ENCODE measurements at regions not wholly inside any gene's neighbourhood (a gene's known extent, or its start where the extent isn't known, plus 50 kb on each side); places are given as distances from the start of the nearest gene placed in this dataset.

DNA sequence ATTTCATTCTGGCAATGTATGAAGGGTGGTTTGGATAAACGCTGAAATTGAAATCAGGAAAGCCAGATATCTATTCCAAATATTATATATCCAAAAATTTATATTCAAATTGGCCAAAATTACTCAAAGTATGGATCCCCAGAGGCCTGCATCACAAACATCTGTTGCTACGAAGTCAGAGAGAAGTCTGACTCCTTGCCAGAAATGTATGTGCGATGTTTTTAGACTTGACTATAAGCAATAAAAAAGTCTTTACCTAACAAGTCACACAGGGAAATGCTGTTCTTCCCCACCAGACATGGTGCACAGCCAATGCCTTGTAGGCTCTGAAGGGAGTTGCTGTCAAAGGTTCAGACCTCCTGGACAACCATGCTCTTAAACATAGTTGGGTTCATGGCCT lies 533.1 kb downstream of the OTOL1 start:
- TF ChIP-seq, protein P1, sequence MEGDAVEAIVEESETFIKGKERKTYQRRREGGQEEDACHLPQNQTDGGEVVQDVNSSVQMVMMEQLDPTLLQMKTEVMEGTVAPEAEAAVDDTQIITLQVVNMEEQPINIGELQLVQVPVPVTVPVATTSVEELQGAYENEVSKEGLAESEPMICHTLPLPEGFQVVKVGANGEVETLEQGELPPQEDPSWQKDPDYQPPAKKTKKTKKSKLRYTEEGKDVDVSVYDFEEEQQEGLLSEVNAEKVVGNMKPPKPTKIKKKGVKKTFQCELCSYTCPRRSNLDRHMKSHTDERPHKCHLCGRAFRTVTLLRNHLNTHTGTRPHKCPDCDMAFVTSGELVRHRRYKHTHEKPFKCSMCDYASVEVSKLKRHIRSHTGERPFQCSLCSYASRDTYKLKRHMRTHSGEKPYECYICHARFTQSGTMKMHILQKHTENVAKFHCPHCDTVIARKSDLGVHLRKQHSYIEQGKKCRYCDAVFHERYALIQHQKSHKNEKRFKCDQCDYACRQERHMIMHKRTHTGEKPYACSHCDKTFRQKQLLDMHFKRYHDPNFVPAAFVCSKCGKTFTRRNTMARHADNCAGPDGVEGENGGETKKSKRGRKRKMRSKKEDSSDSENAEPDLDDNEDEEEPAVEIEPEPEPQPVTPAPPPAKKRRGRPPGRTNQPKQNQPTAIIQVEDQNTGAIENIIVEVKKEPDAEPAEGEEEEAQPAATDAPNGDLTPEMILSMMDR (IDR thresholded peaks at IDR 0.05; ENCODE audit: low read depth, low read length) = no peak
- TF ChIP-seq EZH2phosphoT487 (IDR thresholded peaks at IDR 0.05; ENCODE audit: low read depth) = no peak
- Histone ChIP-seq H3K4me3 (ENCODE audit: low read length) (no peak overlapping the region), H3K36me3 (replicated peaks; ENCODE audit: low read depth, low read length) (no peaks in the 10 kb centered on the region), H3K4me2 (ENCODE audit: low read length) (no peak overlapping the region), H2AFZ (ENCODE audit: low read depth, low read length) (no peak overlapping the region), H3K27me3 (ENCODE audit: low read depth, low read length) (no peaks in the 10 kb centered on the region), H3K27ac (ENCODE audit: low read length) (no peak overlapping the region), H3K9me3 (ENCODE audit: insufficient read depth, low read length) (no peaks in the 10 kb centered on the region), H3K9ac (ENCODE audit: low read length) (no peak overlapping the region), H3K4me1 (ENCODE audit: low read length) (no peaks in the 10 kb centered on the region), H3K79me2 (ENCODE audit: low read length) (no peaks in the 10 kb centered on the region), H4K20me1 (ENCODE audit: insufficient read depth, low read length) (no peaks in the 10 kb centered on the region)

DNA sequence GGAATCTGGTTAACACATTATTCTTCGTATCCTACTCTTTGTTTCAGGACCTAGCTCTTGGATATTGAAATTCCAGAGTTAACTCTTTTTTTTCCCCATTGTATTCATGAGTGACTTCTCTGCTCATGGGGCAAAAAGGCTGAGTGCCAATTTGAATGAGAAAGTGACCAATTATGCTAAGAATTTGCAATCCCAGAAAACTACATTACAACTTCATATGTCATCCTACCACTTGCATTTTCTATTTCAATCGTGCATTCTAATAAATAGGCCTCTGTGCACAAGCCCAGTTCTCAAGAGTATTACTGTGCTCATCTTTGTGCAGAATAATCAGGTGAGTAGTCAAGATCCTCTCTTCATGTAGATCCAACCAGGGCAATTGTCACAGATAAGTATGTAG lies 537.8 kb downstream of the OTOL1 start:
- H3K79me2 ChIP-seq (ENCODE audit: low read length) = no peaks in the 10 kb centered on the region
- H3K9me3 ChIP-seq (ENCODE audit: insufficient read depth, low read length) = no peaks in the 10 kb centered on the region
- TF ChIP-seq EZH2phosphoT487 (IDR thresholded peaks at IDR 0.05; ENCODE audit: low read depth) = no peak
- TF ChIP-seq, protein P1 (IDR thresholded peaks at IDR 0.05; ENCODE audit: low read depth, low read length) = no peak
- H3K27me3 ChIP-seq (ENCODE audit: low read depth, low read length) = no peaks in the 10 kb centered on the region
- H3K4me3 ChIP-seq (ENCODE audit: low read length) = no peak overlapping the region
- no peak overlapping the region for H3K27ac ChIP-seq (ENCODE audit: low read length)
- H2AFZ ChIP-seq (ENCODE audit: low read depth, low read length) = no peak overlapping the region
- H3K36me3 ChIP-seq (replicated peaks; ENCODE audit: low read depth, low read length) = no peaks in the 10 kb centered on the region
- H3K9ac ChIP-seq (ENCODE audit: low read length) = no peak overlapping the region
- H3K4me2 ChIP-seq (ENCODE audit: low read length) = no peak overlapping the region
- H4K20me1 ChIP-seq (ENCODE audit: insufficient read depth, low read length) = no peaks in the 10 kb centered on the region
- H3K4me1 ChIP-seq (ENCODE audit: low read length) = no peaks in the 10 kb centered on the region

DNA sequence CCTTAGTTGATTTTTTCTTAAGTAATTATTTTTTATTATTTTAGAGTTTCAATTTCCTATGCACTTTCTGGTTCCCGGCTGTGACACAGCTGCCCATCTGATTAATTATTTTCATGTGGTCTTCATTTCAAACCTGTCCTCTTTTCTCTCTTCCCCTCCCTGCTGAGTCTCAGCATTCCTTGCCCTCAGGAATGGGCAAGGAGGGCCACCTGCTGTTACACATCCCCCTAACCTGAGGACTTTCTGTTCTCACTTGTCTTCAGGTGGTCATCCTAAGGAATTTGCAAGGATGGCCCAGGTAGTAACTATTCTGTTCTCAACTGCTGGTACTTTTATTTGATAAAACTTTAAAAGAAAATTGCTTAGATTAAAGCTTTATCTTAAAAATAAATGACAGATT lies 545.0 kb downstream of the OTOL1 start:
- no peaks in the 10 kb centered on the region for H3K79me2 ChIP-seq (ENCODE audit: low read length)
- no peaks in the 10 kb centered on the region for H4K20me1 ChIP-seq (ENCODE audit: insufficient read depth, low read length)
- H3K9ac ChIP-seq (ENCODE audit: low read length) = no peak overlapping the region
- TF ChIP-seq EZH2phosphoT487 (IDR thresholded peaks at IDR 0.05; ENCODE audit: low read depth) = no peak
- TF ChIP-seq, protein P1 (IDR thresholded peaks at IDR 0.05; ENCODE audit: low read depth, low read length) = no peak
- H3K4me1 ChIP-seq (ENCODE audit: low read length) = peaks cover 8% of the 10 kb centered on the region
- H3K4me3 ChIP-seq (ENCODE audit: low read length) = no peak overlapping the region
- no peaks in the 10 kb centered on the region for H3K9me3 ChIP-seq (ENCODE audit: insufficient read depth, low read length)
- H3K27me3 ChIP-seq (ENCODE audit: low read depth, low read length) = no peaks in the 10 kb centered on the region
- H3K36me3 ChIP-seq (replicated peaks; ENCODE audit: low read depth, low read length) = no peaks in the 10 kb centered on the region
- H2AFZ ChIP-seq (ENCODE audit: low read depth, low read length) = no peak overlapping the region
- no peak overlapping the region for H3K4me2 ChIP-seq (ENCODE audit: low read length)
- no peak overlapping the region for H3K27ac ChIP-seq (ENCODE audit: low read length)

DNA sequence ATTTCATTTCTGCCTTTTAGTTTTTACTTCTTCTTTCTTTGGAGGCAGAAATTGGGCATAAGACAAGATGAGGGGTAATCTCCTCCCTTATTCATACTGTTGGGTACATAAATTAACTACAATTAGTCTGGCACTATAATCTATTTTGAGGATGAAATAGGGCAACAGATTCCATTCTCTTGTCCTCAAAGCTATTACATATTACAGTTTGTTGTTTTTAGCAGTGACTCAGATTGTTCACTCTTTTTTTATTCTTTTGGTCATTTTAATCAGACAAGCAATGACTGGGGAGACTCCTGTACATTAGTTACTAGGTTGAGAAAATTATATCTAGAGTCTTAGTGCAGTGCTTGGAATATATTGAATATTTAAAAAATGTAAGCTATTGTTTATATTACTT lies 556.0 kb downstream of the OTOL1 start:
- Histone ChIP-seq H4K20me1 (ENCODE audit: insufficient read depth, low read length) (no peaks in the 10 kb centered on the region), H3K27ac (ENCODE audit: low read length) (no peak overlapping the region), H3K9ac (ENCODE audit: low read length) (no peak overlapping the region), H3K4me3 (ENCODE audit: low read length) (no peak overlapping the region), H3K4me2 (ENCODE audit: low read length) (no peak overlapping the region), H3K9me3 (ENCODE audit: insufficient read depth, low read length) (no peaks in the 10 kb centered on the region), H2AFZ (ENCODE audit: low read depth, low read length) (no peak overlapping the region), H3K27me3 (ENCODE audit: low read depth, low read length) (no peaks in the 10 kb centered on the region), H3K79me2 (ENCODE audit: low read length) (no peaks in the 10 kb centered on the region), H3K4me1 (ENCODE audit: low read length) (peaks cover 3% of the 10 kb centered on the region; the same call in 1 of the 2 replicates), H3K36me3 (replicated peaks; ENCODE audit: low read depth, low read length) (no peaks in the 10 kb centered on the region)
- TF ChIP-seq, protein P1 (IDR thresholded peaks at IDR 0.05; ENCODE audit: low read depth, low read length) = no peak
- TF ChIP-seq EZH2phosphoT487 (IDR thresholded peaks at IDR 0.05; ENCODE audit: low read depth) = no peak

Measured in OCI-LY3 (cell line).